IPS-18a (cell line): ENCODE measurements at regions not wholly inside any gene's neighbourhood (a gene's known extent, or its start where the extent isn't known, plus 50 kb on each side); places are given as distances from the start of the nearest gene placed in this dataset.

Source experiments
- H3K27ac ChIP-seq: one replicate; pipeline ENCODE4 v1.5.1; 2013; ENCODE audit warnings: low read length
- H3K27me3 ChIP-seq: one replicate; pipeline ENCODE4 v1.6.1; 2013; ENCODE audit warnings: mild to moderate bottlenecking, low read length; ENCODE audit not compliant: control insufficient read depth, insufficient read depth
- H3K36me3 ChIP-seq: one replicate; pipeline ENCODE4 v1.6.1; 2013; ENCODE audit warnings: low read depth, low read length; ENCODE audit not compliant: control insufficient read depth
- H3K4me1 ChIP-seq: one replicate; pipeline ENCODE4 v1.6.1; 2013; ENCODE audit warnings: low read depth, low read length; ENCODE audit not compliant: control insufficient read depth
- H3K4me3 ChIP-seq: one replicate; pipeline ENCODE4 v1.5.1; 2013; ENCODE audit warnings: low read length
- H3K9ac ChIP-seq: one replicate; pipeline ENCODE4 v1.6.1; 2013; ENCODE audit warnings: mild to moderate bottlenecking, low read length, moderate library complexity
- H3K9me3 ChIP-seq: one replicate; pipeline ENCODE4 v1.6.1; 2013; ENCODE audit warnings: low read depth, low read length; ENCODE audit not compliant: control insufficient read depth

DNA sequence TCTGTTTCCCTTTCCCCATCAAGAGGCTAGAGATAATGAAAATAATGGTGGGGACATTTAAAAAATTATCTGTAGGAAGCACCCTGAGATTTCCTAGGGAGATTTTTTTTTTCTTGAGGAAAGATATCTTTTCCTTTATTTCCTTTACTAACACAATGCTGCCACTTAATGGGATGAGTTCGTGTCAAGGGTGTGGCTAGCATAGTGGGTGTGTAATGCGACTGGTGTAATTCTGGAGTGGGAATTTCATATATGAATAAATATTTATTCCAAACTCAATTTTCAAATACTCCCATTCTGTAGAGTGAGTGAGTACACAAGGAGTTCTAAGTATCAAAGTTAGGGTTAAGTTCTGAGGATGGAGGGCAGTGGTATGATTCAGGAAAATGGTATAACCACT is 66.1 kb upstream of the GALNT15 start:
- Histone ChIP-seq H3K27ac (no peak overlapping the region), H3K9ac (no peak overlapping the region), H3K4me3 (no peak overlapping the region), H3K27me3 (no peaks in the 10 kb centered on the region), H3K9me3 (no peaks in the 10 kb centered on the region), H3K4me1 (no peaks in the 10 kb centered on the region), H3K36me3 (no peaks in the 10 kb centered on the region)

DNA sequence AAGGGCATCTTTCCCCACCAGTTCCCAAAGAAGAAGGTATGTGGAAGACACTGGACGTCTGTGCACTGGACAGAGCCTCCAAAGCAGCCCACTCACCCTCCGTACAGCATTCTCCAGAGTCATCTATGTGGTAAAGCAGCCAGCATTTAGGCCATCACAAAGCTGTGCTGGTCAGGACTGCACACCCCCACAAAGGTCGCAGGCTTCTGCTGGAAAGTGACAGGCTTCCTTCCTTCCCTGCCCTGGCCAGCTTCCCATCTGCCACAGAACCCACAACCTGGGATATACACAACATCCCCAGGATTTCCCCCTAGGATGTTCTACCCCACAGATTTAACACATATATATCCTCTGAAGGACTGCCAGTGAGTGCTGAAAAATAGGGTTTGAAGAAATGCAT is 64.6 kb upstream of the GALNT15 start:
- Histone ChIP-seq H3K27ac (no peak overlapping the region), H3K4me1 (no peaks in the 10 kb centered on the region), H3K27me3 (no peaks in the 10 kb centered on the region), H3K36me3 (no peaks in the 10 kb centered on the region), H3K9ac (no peak overlapping the region), H3K9me3 (no peaks in the 10 kb centered on the region), H3K4me3 (no peak overlapping the region)

DNA sequence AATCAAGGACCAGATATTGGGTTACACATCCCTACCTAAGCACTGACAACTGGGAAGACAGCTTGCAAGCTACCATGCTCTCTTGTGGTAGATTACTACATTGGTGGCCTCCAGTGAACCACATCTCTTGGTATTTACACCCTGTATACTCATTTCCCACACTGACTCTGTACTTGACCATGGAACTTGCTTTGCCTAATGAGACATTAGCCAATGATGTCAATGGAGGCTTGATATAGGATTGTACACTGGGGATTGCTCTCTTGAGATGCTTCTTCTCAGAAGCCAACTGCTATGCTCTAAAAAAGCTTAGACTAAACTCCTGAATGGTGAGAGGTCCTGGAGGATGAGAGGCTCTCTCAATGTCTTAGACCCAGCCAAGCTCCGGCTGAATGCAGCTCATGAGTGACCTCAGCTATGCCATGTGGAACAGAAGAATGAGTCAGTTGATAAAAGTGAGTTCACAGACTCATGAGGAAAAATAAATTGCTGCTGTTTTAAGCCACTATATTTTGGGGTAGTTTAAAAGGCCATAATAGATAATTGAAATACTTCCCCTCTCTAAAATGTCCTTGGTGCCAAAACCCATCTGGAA is 61.5 kb upstream of the GALNT15 start:
- H3K27me3 ChIP-seq = no peaks in the 10 kb centered on the region
- H3K36me3 ChIP-seq = no peaks in the 10 kb centered on the region
- H3K9me3 ChIP-seq = no peaks in the 10 kb centered on the region
- no peak overlapping the region for H3K27ac ChIP-seq
- no peak overlapping the region for H3K9ac ChIP-seq
- H3K4me1 ChIP-seq = no peaks in the 10 kb centered on the region
- no peak overlapping the region for H3K4me3 ChIP-seq

- H3K27ac ChIP-seq = no peak overlapping the region
Observed at GRCh38 chr3:16113704-16114103, 60.8 kb upstream of the GALNT15 start.

GRCh38 chr3:16114429-16114828 is 60.1 kb upstream of the GALNT15 start:
- no peak overlapping the region for H3K9ac ChIP-seq
- H3K27ac ChIP-seq = no peak overlapping the region
- H3K4me3 ChIP-seq = no peak overlapping the region
- no peaks in the 10 kb centered on the region for H3K9me3 ChIP-seq
- no peaks in the 10 kb centered on the region for H3K27me3 ChIP-seq
- H3K4me1 ChIP-seq = no peaks in the 10 kb centered on the region
- H3K36me3 ChIP-seq = no peaks in the 10 kb centered on the region

More at GRCh38 chr3:16113704-16114103, 60.8 kb upstream of the GALNT15 start:
- no peak overlapping the region for H3K9ac ChIP-seq
- H3K4me3 ChIP-seq = no peak overlapping the region
- H3K36me3 ChIP-seq = no peaks in the 10 kb centered on the region
- no peaks in the 10 kb centered on the region for H3K4me1 ChIP-seq
- no peaks in the 10 kb centered on the region for H3K9me3 ChIP-seq
- no peaks in the 10 kb centered on the region for H3K27me3 ChIP-seq

DNA sequence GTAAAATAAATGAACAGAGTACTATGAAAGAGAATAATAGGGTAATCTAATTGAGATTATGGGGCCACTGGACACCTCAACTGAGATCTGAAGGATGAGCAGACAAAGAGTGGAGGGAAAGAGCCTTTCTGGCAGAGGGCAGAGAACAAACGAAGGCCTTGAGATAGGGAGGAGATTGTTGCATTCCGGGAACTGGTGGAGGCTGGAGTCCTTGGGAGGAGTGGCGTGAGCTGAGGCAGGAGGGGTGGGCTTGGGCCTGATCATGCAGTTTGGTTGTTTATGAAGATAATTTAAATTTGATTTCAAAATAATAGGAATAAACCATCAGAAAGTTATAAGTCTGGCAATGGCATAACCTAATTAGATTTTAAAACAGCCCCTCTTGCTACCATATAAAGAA is 59.5 kb upstream of the GALNT15 start:
- Histone ChIP-seq H3K27ac (no peak overlapping the region), H3K9ac (no peak overlapping the region), H3K27me3 (no peaks in the 10 kb centered on the region), H3K36me3 (no peaks in the 10 kb centered on the region), H3K9me3 (no peaks in the 10 kb centered on the region), H3K4me1 (no peaks in the 10 kb centered on the region), H3K4me3 (no peak overlapping the region)

DNA sequence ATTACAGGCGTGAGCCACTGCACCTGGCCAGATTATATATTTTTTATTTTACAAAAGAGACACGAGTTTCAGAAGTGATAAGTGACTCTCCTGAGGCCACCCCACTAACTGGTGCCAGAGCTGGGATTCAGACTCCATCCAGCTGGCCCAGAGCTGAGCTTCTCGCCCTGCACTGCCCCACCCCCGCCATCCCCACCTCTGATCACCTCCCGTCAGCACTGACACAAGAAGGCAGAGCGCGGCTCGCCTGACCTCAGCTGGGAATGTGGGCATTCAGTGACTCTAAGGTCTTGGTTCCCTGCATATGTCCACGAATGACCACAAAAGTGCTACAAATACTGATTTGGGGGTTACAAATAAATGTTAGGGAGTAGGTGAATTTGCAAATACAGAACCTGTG is 56.1 kb upstream of the GALNT15 start:
- Histone ChIP-seq H3K36me3 (no peaks in the 10 kb centered on the region), H3K4me3 (no peak overlapping the region), H3K27ac (no peak overlapping the region), H3K4me1 (no peaks in the 10 kb centered on the region), H3K9ac (no peak overlapping the region), H3K9me3 (no peaks in the 10 kb centered on the region), H3K27me3 (no peaks in the 10 kb centered on the region)

DNA sequence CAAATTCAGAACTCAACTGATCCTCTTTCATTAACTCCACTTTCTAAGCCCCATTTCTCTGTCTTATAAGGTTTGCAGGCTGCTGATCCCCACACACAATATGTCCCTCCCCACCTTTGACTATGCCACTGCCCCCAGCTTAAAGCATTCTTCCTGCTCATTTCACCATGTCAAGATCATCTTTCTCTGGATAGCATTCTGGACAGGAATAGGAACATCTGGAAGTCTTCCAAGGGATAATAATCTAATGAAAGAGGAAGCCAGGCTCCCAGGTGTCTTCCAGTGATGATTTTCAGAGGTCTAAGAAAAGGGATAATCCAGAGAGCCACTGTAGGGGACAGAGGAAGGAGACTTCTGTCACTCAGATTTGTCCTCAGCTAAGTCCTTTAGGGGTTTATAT is 54.6 kb upstream of the GALNT15 start:
- Histone ChIP-seq H3K36me3 (no peaks in the 10 kb centered on the region), H3K9ac (no peak overlapping the region), H3K27me3 (no peaks in the 10 kb centered on the region), H3K27ac (no peak overlapping the region), H3K4me3 (no peak overlapping the region), H3K4me1 (no peaks in the 10 kb centered on the region), H3K9me3 (no peaks in the 10 kb centered on the region)

DNA sequence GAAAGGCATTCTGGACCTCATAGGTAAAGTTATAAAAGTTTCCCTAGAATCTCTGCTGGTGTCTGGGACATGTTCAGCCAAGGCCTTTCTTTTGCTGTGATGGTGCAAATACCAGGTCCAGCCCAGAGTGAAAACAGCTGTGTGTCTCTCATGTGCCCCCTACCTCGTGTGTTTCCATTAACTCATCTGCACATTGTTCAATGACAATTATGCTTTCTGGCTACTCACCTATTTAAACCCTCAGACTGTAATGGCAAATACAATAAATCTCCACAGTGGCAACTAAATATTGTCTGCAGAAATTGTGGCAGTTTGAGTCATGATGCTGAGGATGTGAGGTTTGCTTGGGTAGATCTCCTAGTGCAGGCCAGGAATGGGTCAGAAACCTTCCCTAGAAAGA is 53.1 kb upstream of the GALNT15 start:
- Histone ChIP-seq H3K4me3 (no peak overlapping the region), H3K27me3 (no peaks in the 10 kb centered on the region), H3K9me3 (no peaks in the 10 kb centered on the region), H3K36me3 (no peaks in the 10 kb centered on the region), H3K27ac (no peak overlapping the region), H3K4me1 (no peaks in the 10 kb centered on the region), H3K9ac (no peak overlapping the region)

DNA sequence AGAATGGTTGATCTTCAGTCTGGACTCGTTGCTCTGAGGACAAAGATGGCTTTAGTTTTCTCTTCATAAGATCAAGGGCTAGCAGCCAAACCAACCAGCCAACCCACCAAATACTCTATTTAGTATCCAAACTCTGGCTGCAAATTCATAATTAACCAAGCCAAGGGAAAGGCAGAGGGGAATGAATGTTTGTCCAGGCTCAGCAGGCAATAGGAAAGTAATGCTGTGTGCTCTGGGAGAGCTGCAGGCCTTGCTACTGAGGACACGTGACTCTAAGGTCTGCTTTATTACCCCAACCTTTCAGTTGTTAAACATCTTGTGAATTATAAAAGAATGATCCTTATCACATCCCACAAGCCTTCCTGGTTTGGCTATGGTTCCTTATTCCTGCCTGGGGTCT is 52.3 kb upstream of the GALNT15 start:
- Histone ChIP-seq H3K9ac (no peak overlapping the region), H3K36me3 (no peaks in the 10 kb centered on the region), H3K27me3 (no peaks in the 10 kb centered on the region), H3K9me3 (no peaks in the 10 kb centered on the region), H3K4me3 (no peak overlapping the region), H3K4me1 (no peaks in the 10 kb centered on the region), H3K27ac (no peak overlapping the region)

DNA sequence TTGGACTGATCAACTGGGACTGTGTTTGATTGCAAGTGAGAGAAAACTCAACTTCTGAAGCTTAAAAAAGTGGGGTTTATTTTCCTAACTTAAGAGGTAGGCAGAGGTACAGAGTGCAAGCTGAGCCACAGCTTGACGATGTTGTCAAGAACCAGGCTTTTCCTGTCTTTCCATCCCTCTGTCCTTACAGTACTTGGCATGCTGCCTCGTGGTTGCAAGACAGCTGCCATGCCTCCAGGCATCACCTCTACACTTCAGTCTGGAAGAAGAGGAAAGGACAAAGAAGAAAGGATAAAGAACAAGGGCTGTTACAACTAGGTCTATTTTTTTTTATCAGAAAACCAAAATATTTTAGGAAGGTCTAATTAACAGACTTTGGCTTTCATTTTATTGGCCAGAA is 51.8 kb upstream of the GALNT15 start:
- H3K4me3 ChIP-seq = no peak overlapping the region
- H3K27ac ChIP-seq = no peak overlapping the region
- H3K9ac ChIP-seq = no peak overlapping the region
- no peaks in the 10 kb centered on the region for H3K27me3 ChIP-seq
- H3K4me1 ChIP-seq = no peaks in the 10 kb centered on the region
- no peaks in the 10 kb centered on the region for H3K9me3 ChIP-seq
- no peaks in the 10 kb centered on the region for H3K36me3 ChIP-seq

GRCh38 chr3:16124636-16125035 is 49.8 kb upstream of the GALNT15 start:
- Histone ChIP-seq H3K36me3 (no peaks in the 10 kb centered on the region), H3K4me1 (no peaks in the 10 kb centered on the region), H3K27ac (no peak overlapping the region), H3K9me3 (no peaks in the 10 kb centered on the region), H3K4me3 (no peak overlapping the region), H3K27me3 (no peaks in the 10 kb centered on the region), H3K9ac (no peak overlapping the region)
